Fibroblast of pulmonary artery (primary cell): ENCODE measurements at regions not wholly inside any gene's neighbourhood (a gene's known extent, or its start where the extent isn't known, plus 50 kb on each side); places are given as distances from the start of the nearest gene placed in this dataset.

Source experiments
- DNase-seq: peaks from one replicate; pipeline ENCODE4 v3.0.0-alpha.2; 2010; ENCODE audit warnings: low read depth
- H3K4me3 ChIP-seq: replicated peaks from 2 replicates; pipeline ENCODE4 v1.5.1; 2011; ENCODE audit warnings: low read depth, mild to moderate bottlenecking, control low read depth, low read length, moderate library complexity
- CTCF ChIP-seq: IDR thresholded peaks from 2 replicates; pipeline ENCODE4 v1.5.1; 2011; ENCODE audit warnings: mild to moderate bottlenecking, control low read depth, low read length, inconsistent platforms; ENCODE audit errors: missing control alignments

DNA sequence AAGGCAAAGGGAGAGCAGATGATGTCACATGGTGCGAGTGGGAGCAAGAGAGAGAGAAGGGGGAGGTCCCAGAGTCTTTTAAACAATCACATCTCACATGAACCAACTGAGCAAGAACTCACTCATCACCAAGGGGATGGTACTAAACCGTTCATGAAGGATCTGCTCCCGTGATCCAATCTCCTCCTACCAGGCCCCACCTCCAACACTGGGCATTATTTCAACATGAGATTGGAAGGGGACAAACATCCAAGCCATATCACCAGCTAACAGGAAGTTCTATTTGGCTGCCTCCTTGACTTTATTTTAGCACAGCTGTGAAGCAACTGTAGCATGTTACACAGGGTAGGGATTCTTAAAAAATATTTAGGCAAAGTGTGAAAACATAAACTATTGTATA lies 102.5 kb downstream of the DDIT4L start:
- peak; percentile 66 for DNase-seq
- TF ChIP-seq CTCF: no peak
- H3K4me3 ChIP-seq: no peak overlapping the region

DNA sequence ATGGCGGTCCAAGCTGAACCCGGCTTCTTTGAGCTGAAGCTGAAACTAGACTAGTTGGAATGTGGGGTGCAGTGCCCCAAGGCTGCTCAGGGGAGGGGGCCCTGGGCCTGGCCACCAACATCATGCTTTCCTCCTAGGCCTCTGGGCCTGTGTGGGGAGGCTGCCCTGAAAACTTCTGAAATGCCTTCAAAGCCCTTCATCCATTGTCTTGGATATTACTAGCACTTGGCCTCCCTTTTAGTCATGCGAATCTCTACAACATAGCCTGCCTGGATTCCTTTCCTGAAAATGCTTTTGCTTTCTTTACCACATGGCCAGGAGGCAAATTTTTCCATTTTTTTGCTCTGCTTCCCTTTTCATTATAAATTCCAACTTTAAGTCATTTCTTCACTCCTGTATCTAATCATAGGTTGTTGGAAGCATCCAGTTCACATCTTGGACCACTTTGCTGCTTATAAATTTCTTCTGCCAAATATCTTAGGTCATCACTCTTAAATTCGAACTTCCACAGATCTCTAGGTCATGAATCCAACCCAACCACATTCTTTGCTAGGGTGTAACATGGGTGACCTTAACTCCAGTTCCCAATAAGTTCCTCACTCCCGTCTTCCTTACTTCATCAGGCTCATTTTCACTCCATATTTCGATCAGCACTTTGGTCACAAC lies 103.4 kb downstream of the DDIT4L start:
- no peak for TF ChIP-seq CTCF
- no peak overlapping the region for H3K4me3 ChIP-seq
- no peak for DNase-seq

GRCh38 chr4:100084892-100085291 lies 105.4 kb downstream of the DDIT4L start:
- no peak overlapping the region for H3K4me3 ChIP-seq
- no peak for TF ChIP-seq CTCF
- DNase-seq: no peak

- TF ChIP-seq CTCF: no peak
These were observed 107.0 kb downstream of the DDIT4L start for GRCh38 chr4:100083289-100083688.

DNA sequence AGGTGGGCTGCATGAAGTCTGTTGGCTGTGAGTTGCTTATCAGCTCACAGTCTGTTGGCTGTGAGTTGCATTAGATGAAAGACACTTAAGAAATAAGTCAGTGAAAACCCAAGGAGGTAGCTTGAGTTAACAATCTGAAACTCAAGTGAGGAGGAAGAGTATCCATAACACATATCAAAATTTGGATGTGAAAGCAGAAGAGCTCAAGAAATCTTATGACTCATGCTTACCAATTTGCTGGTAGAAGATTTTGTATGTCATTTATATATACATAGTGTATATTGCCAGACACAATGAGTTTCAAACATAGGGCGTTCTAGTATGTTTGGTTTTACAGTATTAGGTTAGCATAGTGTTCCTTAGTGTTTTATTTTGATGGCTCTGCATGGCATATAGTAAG lies 107.4 kb downstream of the DDIT4L start:
- no peak for TF ChIP-seq CTCF
- H3K4me3 ChIP-seq: no peak overlapping the region
- no peak for DNase-seq

More at GRCh38 chr4:100083289-100083688, 107.0 kb downstream of the DDIT4L start:
- H3K4me3 ChIP-seq: no peak overlapping the region
- DNase-seq: no peak

DNA sequence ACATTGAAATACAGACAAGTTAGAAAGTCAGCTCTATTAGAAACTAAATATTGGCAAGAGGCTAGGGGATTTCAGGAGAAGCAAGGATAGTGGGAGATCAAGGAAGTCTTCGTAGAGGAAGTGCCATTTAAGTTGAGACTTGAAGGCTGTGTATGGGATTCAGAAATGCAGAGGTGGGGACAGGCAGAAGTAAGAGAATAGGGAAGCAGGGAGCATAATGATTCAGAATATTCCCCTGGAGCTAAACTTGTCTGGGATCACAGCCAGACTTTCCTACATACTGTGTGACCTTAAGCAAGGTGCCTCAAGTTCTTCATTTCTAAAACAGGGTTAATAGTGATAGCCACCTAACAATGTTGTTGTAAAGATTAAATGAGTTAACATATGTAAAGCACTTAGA lies 108.8 kb downstream of the DDIT4L start:
- H3K4me3 ChIP-seq: no peak overlapping the region
- no peak for TF ChIP-seq CTCF
- DNase-seq: no peak

DNA sequence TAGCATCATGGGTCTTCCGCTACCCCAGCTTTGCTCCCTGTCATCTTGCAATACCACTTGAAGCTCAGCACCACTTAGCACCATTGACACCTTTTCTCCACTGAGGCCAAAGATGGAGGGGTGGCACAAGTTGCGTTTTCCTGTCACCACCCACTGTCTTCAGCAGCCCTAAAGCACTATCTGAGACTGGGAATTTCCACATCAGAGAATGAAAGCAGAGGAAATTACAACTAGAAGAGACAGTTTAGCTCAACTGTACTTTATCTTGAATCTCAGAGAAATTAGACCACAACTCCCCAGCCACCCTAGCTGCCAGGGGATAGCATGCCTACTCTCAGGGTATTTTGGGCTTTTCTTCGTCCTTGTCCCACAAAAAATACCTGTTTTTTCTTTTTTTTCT lies 111.0 kb downstream of the DDIT4L start:
- no peak for DNase-seq
- H3K4me3 ChIP-seq: no peak overlapping the region
- TF ChIP-seq CTCF: no peak
